ENCODE measurements at regions not wholly inside any gene's neighbourhood (a gene's known extent, or its start where the extent isn't known, plus 50 kb on each side); places are given as distances from the start of the nearest gene placed in this dataset.

- peak; percentile 54 for DNase-seq
- Histone ChIP-seq H3K4me3 (ENCODE audit: low read depth, low read length) (peak overlapping the region; percentile 35), H3K27ac (peak overlapping the region; percentile 34), H3K27me3 (ENCODE audit: insufficient read depth, low read depth, severe bottlenecking) (no peaks in the 10 kb centered on the region), H3K36me3 (no peaks in the 10 kb centered on the region), H3K9me3 (ENCODE audit: severe bottlenecking) (no peaks in the 10 kb centered on the region)
- TF ChIP-seq CTCF (IDR thresholded peaks at IDR 0.05; ENCODE audit: low read depth, low read length), result no peak
Measured at GRCh38 chr5:38190111-38190510, 68.2 kb upstream of the EGFLAM start.

GRCh38 chr5:38189081-38189504 is 69.3 kb upstream of the EGFLAM start:
- DNase-seq, result peak; percentile 26
- peak; percentile 26 for TF ChIP-seq CTCF (IDR thresholded peaks at IDR 0.05; ENCODE audit: low read depth, low read length)
- Histone ChIP-seq H3K27ac (peak overlapping the region; percentile 19), H3K9me3 (ENCODE audit: severe bottlenecking) (no peaks in the 10 kb centered on the region), H3K27me3 (ENCODE audit: insufficient read depth, low read depth, severe bottlenecking) (no peaks in the 10 kb centered on the region), H3K4me3 (ENCODE audit: low read depth, low read length) (no peak overlapping the region), H3K36me3 (no peaks in the 10 kb centered on the region)

GRCh38 chr5:38188591-38188990 is 69.8 kb upstream of the EGFLAM start:
- TF ChIP-seq CTCF (IDR thresholded peaks at IDR 0.05; ENCODE audit: low read depth, low read length), result no peak
- Histone ChIP-seq H3K9me3 (ENCODE audit: severe bottlenecking) (no peaks in the 10 kb centered on the region), H3K36me3 (no peaks in the 10 kb centered on the region), H3K27ac (no peak overlapping the region), H3K27me3 (ENCODE audit: insufficient read depth, low read depth, severe bottlenecking) (no peaks in the 10 kb centered on the region), H3K4me3 (ENCODE audit: low read depth, low read length) (no peak overlapping the region)
- no peak for DNase-seq

- Histone ChIP-seq H3K36me3 (no peaks in the 10 kb centered on the region), H3K9me3 (ENCODE audit: severe bottlenecking) (no peaks in the 10 kb centered on the region), H3K27me3 (ENCODE audit: insufficient read depth, low read depth, severe bottlenecking) (no peaks in the 10 kb centered on the region), H3K27ac (no peak overlapping the region), H3K4me3 (ENCODE audit: low read depth, low read length) (no peak overlapping the region)
- DNase-seq, result no peak
- TF ChIP-seq CTCF (IDR thresholded peaks at IDR 0.05; ENCODE audit: low read depth, low read length), result no peak
Measured at GRCh38 chr5:38187532-38187931, 70.8 kb upstream of the EGFLAM start.

GRCh38 chr5:38184627-38185026 is 73.7 kb upstream of the EGFLAM start:
- Histone ChIP-seq H3K9me3 (ENCODE audit: severe bottlenecking) (no peaks in the 10 kb centered on the region), H3K4me3 (ENCODE audit: low read depth, low read length) (no peak overlapping the region), H3K27me3 (ENCODE audit: insufficient read depth, low read depth, severe bottlenecking) (no peaks in the 10 kb centered on the region), H3K36me3 (no peaks in the 10 kb centered on the region), H3K27ac (no peak overlapping the region)
- peak; percentile 56 for DNase-seq
- TF ChIP-seq CTCF (IDR thresholded peaks at IDR 0.05; ENCODE audit: low read depth, low read length), result no peak

- H3K4me3 ChIP-seq (ENCODE audit: low read depth, low read length), result no peak overlapping the region
- H3K36me3 ChIP-seq, result no peaks in the 10 kb centered on the region
- no peak overlapping the region for H3K27ac ChIP-seq
- DNase-seq, result no peak
- no peaks in the 10 kb centered on the region for H3K9me3 ChIP-seq (ENCODE audit: severe bottlenecking)
- no peaks in the 10 kb centered on the region for H3K27me3 ChIP-seq (ENCODE audit: insufficient read depth, low read depth, severe bottlenecking)
- TF ChIP-seq CTCF (IDR thresholded peaks at IDR 0.05; ENCODE audit: low read depth, low read length), result no peak
Measured at GRCh38 chr5:38182991-38183390, 75.4 kb upstream of the EGFLAM start.

Measured in WERI-Rb-1 (cell line).